ENCODE measurements at regions not wholly inside any gene's neighbourhood (a gene's known extent, or its start where the extent isn't known, plus 50 kb on each side); places are given as distances from the start of the nearest gene placed in this dataset.

DNA sequence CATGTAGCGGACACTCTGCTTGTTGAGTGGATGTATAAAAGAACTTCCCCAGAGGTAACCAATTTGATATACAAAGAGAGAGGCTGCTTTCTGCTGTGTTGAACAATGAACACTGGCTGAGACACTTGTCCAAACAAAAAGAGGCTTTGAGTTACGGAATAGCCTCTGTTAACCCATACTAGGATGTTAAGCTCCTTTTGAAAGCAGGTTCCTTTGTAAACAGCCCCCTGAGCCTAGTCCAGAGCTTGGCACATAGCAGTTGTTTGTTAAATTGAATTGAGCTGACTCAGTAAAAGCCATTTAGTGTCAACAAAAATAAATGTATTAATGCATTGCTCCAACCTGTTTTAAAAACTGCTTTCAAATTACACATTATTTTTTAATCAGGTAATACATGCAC, 200.1 kb downstream of the MZT1 start:
- POLR2A ChIA-PET = no interaction called here
- no peak for DNase-seq (ENCODE audit: low read depth, low spot score)
- RAD21 ChIA-PET (ENCODE audit: low non-redundant PET in 1 of 2, low total read pairs in 2 of 2, uncharacterized antibody in 2 of 2, unreplicated experiment in 2 of 2) = no interaction called here

More for the DNA sequence above, 200.1 kb downstream of the MZT1 start:
- Histone ChIP-seq H3K4me1 (ENCODE audit: control insufficient read depth in 1 of 2, insufficient read depth in 2 of 2, low read length in 2 of 2) (no peaks in the 10 kb centered on the region), H3K4me2 (ENCODE audit: low read length) (no peak overlapping the region), H3K27me3 (ENCODE audit: insufficient read depth, low read length) (no peaks in the 10 kb centered on the region), H4K20me1 (ENCODE audit: insufficient read depth) (no peaks in the 10 kb centered on the region), H3K79me2 (ENCODE audit: insufficient read depth, low read length) (no peaks in the 10 kb centered on the region), H3K9ac (ENCODE audit: low read length) (no peak overlapping the region), H3K4me3 (replicated peaks in 1 of 2; ENCODE audit: low read depth in 1 of 2, low read length in 2 of 2) (no peak overlapping the region), H3K9me3 (ENCODE audit: control insufficient read depth in 1 of 2, insufficient read depth in 1 of 2, low read depth in 1 of 2, low read length in 2 of 2) (no peaks in the 10 kb centered on the region), H3K36me3 (ENCODE audit: control insufficient read depth in 1 of 2, insufficient read depth in 2 of 2, low read length in 2 of 2) (no peaks in the 10 kb centered on the region), H3K27ac (ENCODE audit: low read depth, low read length) (no peak overlapping the region), H2AFZ (ENCODE audit: low read depth, low read length, poor library complexity, severe bottlenecking) (no peak overlapping the region), H3K9me2 (ENCODE audit: insufficient read depth) (no peaks in the 10 kb centered on the region)
- BruUV-seq (replicated peaks) = no TSS peak
- no peak for TF ChIP-seq CEBPB (IDR thresholded peaks at IDR 0.05; ENCODE audit: low read depth)
- no peak for TF ChIP-seq ZNF274 (IDR thresholded peaks at IDR 0.05; ENCODE audit: low read depth, low read length)
- TF ChIP-seq EZH2phosphoT487 (IDR thresholded peaks at IDR 0.05; ENCODE audit: borderline replicate concordance) = no peak
- TF ChIP-seq, protein P1, sequence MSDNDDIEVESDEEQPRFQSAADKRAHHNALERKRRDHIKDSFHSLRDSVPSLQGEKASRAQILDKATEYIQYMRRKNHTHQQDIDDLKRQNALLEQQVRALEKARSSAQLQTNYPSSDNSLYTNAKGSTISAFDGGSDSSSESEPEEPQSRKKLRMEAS (IDR thresholded peaks at IDR 0.05) = no peak
- no peak for TF ChIP-seq POLR2AphosphoS5 (IDR thresholded peaks at IDR 0.05; ENCODE audit: low read depth, low read length)
- TF ChIP-seq, protein P2, sequence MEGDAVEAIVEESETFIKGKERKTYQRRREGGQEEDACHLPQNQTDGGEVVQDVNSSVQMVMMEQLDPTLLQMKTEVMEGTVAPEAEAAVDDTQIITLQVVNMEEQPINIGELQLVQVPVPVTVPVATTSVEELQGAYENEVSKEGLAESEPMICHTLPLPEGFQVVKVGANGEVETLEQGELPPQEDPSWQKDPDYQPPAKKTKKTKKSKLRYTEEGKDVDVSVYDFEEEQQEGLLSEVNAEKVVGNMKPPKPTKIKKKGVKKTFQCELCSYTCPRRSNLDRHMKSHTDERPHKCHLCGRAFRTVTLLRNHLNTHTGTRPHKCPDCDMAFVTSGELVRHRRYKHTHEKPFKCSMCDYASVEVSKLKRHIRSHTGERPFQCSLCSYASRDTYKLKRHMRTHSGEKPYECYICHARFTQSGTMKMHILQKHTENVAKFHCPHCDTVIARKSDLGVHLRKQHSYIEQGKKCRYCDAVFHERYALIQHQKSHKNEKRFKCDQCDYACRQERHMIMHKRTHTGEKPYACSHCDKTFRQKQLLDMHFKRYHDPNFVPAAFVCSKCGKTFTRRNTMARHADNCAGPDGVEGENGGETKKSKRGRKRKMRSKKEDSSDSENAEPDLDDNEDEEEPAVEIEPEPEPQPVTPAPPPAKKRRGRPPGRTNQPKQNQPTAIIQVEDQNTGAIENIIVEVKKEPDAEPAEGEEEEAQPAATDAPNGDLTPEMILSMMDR (IDR thresholded peaks at IDR 0.05 in 2 of 3, conservative IDR thresholded peaks at IDR 0.05 in 1 of 3; ENCODE audit: borderline replicate concordance in 1 of 3, insufficient read depth in 1 of 3, low read depth in 2 of 3, low read length in 2 of 3) = no peak
- no peak for TF ChIP-seq SRF (IDR thresholded peaks at IDR 0.05; ENCODE audit: low read depth)
- TF ChIP-seq ELF1 (IDR thresholded peaks at IDR 0.05; ENCODE audit: borderline replicate concordance, low read depth) = no peak
- TF ChIP-seq, protein P3, sequence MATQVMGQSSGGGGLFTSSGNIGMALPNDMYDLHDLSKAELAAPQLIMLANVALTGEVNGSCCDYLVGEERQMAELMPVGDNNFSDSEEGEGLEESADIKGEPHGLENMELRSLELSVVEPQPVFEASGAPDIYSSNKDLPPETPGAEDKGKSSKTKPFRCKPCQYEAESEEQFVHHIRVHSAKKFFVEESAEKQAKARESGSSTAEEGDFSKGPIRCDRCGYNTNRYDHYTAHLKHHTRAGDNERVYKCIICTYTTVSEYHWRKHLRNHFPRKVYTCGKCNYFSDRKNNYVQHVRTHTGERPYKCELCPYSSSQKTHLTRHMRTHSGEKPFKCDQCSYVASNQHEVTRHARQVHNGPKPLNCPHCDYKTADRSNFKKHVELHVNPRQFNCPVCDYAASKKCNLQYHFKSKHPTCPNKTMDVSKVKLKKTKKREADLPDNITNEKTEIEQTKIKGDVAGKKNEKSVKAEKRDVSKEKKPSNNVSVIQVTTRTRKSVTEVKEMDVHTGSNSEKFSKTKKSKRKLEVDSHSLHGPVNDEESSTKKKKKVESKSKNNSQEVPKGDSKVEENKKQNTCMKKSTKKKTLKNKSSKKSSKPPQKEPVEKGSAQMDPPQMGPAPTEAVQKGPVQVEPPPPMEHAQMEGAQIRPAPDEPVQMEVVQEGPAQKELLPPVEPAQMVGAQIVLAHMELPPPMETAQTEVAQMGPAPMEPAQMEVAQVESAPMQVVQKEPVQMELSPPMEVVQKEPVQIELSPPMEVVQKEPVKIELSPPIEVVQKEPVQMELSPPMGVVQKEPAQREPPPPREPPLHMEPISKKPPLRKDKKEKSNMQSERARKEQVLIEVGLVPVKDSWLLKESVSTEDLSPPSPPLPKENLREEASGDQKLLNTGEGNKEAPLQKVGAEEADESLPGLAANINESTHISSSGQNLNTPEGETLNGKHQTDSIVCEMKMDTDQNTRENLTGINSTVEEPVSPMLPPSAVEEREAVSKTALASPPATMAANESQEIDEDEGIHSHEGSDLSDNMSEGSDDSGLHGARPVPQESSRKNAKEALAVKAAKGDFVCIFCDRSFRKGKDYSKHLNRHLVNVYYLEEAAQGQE (IDR thresholded peaks at IDR 0.05; ENCODE audit: low read depth) = no peak
- TF ChIP-seq, protein P4, sequence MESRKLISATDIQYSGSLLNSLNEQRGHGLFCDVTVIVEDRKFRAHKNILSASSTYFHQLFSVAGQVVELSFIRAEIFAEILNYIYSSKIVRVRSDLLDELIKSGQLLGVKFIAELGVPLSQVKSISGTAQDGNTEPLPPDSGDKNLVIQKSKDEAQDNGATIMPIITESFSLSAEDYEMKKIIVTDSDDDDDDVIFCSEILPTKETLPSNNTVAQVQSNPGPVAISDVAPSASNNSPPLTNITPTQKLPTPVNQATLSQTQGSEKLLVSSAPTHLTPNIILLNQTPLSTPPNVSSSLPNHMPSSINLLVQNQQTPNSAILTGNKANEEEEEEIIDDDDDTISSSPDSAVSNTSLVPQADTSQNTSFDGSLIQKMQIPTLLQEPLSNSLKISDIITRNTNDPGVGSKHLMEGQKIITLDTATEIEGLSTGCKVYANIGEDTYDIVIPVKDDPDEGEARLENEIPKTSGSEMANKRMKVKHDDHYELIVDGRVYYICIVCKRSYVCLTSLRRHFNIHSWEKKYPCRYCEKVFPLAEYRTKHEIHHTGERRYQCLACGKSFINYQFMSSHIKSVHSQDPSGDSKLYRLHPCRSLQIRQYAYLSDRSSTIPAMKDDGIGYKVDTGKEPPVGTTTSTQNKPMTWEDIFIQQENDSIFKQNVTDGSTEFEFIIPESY (IDR thresholded peaks at IDR 0.05; ENCODE audit: extremely low read depth, insufficient replicate concordance, low read length) = no peak
- no peak for TF ChIP-seq FOSL1 (IDR thresholded peaks at IDR 0.05; ENCODE audit: low read depth)
- TF ChIP-seq TCF7L2 (IDR thresholded peaks at IDR 0.05; ENCODE audit: borderline replicate concordance, extremely low read depth, insufficient read depth, insufficient read length) = no peak
- TF ChIP-seq JUND (IDR thresholded peaks at IDR 0.05) = no peak
- TF ChIP-seq EGR1 (IDR thresholded peaks at IDR 0.05; ENCODE audit: low read depth) = no peak
- TF ChIP-seq, protein P5, sequence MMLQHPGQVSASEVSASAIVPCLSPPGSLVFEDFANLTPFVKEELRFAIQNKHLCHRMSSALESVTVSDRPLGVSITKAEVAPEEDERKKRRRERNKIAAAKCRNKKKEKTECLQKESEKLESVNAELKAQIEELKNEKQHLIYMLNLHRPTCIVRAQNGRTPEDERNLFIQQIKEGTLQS (IDR thresholded peaks at IDR 0.05) = no peak
- TF ChIP-seq ZFX (IDR thresholded peaks at IDR 0.05) = no peak
- no peak for TF ChIP-seq RAD21 (IDR thresholded peaks at IDR 0.05; ENCODE audit: low read depth)
- intact Hi-C loops (cut with micrococcal nuclease) = no loop called here
- CTCF ChIA-PET = no interaction called here
- no peak for ATAC-seq
